ENCODE measurements at regions not wholly inside any gene's neighbourhood (a gene's known extent, or its start where the extent isn't known, plus 50 kb on each side); places are given as distances from the start of the nearest gene placed in this dataset.

- TF ChIP-seq PATZ1 (CRISPR knock-in tag; IDR thresholded peaks at IDR 0.05; ENCODE audit: borderline replicate concordance) (no peak), ZNF565 (CRISPR knock-in tag; conservative IDR thresholded peaks at IDR 0.05; ENCODE audit: low read depth) (no peak), ISL1 (CRISPR knock-in tag; IDR thresholded peaks at IDR 0.05) (no peak), SNAI2 (CRISPR knock-in tag; IDR thresholded peaks at IDR 0.05) (no peak), RARB (CRISPR knock-in tag; IDR thresholded peaks at IDR 0.05) (no peak)
- TF ChIP-seq, protein P1, sequence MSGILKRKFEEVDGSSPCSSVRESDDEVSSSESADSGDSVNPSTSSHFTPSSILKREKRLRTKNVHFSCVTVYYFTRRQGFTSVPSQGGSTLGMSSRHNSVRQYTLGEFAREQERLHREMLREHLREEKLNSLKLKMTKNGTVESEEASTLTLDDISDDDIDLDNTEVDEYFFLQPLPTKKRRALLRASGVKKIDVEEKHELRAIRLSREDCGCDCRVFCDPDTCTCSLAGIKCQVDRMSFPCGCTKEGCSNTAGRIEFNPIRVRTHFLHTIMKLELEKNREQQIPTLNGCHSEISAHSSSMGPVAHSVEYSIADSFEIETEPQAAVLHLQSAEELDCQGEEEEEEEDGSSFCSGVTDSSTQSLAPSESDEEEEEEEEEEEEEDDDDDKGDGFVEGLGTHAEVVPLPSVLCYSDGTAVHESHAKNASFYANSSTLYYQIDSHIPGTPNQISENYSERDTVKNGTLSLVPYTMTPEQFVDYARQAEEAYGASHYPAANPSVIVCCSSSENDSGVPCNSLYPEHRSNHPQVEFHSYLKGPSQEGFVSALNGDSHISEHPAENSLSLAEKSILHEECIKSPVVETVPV (CRISPR knock-in tag; IDR thresholded peaks at IDR 0.05): no peak
- TF ChIP-seq, protein P2, sequence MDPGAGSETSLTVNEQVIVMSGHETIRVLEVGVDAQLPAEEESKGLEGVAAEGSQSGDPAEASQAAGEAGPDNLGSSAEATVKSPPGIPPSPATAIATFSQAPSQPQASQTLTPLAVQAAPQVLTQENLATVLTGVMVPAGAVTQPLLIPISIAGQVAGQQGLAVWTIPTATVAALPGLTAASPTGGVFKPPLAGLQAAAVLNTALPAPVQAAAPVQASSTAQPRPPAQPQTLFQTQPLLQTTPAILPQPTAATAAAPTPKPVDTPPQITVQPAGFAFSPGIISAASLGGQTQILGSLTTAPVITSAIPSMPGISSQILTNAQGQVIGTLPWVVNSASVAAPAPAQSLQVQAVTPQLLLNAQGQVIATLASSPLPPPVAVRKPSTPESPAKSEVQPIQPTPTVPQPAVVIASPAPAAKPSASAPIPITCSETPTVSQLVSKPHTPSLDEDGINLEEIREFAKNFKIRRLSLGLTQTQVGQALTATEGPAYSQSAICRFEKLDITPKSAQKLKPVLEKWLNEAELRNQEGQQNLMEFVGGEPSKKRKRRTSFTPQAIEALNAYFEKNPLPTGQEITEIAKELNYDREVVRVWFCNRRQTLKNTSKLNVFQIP (CRISPR knock-in tag; IDR thresholded peaks at IDR 0.05; ENCODE audit: borderline replicate concordance, low read depth): no peak
These were observed 414.4 kb upstream of the CDH7 start for GRCh38 chr18:65336411-65336810.
